Ishikawa (cell line): ENCODE measurements at regions not wholly inside any gene's neighbourhood (a gene's known extent, or its start where the extent isn't known, plus 50 kb on each side); places are given as distances from the start of the nearest gene placed in this dataset.

Source experiments
- CEBPB ChIP-seq: IDR thresholded peaks from 2 replicates; pipeline ENCODE4 v1.6.1; 2012
- CREB1 ChIP-seq: IDR thresholded peaks from 2 replicates; pipeline ENCODE4 v1.6.1; 2012; ENCODE audit warnings: low read depth
- EGR1 ChIP-seq: IDR thresholded peaks from 2 replicates; pipeline ENCODE4 v1.6.1; 2012
- EP300 ChIP-seq: IDR thresholded peaks from 2 replicates; pipeline ENCODE4 v1.6.1; 2012; ENCODE audit warnings: borderline replicate concordance
- FOXM1 ChIP-seq: IDR thresholded peaks from 2 replicates; pipeline ENCODE4 v1.6.1; 2012; ENCODE audit warnings: low read depth, borderline replicate concordance
- MAX ChIP-seq: IDR thresholded peaks from 2 replicates; pipeline ENCODE4 v1.6.1; 2012
- NFIC ChIP-seq: IDR thresholded peaks from 2 replicates; pipeline ENCODE4 v1.6.1; 2012
- RAD21 ChIP-seq: IDR thresholded peaks from 2 replicates; pipeline ENCODE4 v1.6.1; 2012; ENCODE audit warnings: low read depth
- REST ChIP-seq: IDR thresholded peaks from 2 replicates; pipeline ENCODE4 v1.6.1; 2012; ENCODE audit warnings: low read depth, mild to moderate bottlenecking
- TAF1 ChIP-seq: IDR thresholded peaks from 2 replicates; pipeline ENCODE4 v1.6.1; 2012; ENCODE audit warnings: low read depth, mild to moderate bottlenecking
- TEAD4 ChIP-seq: IDR thresholded peaks from 2 replicates; pipeline ENCODE4 v1.6.1; 2012
- YY1 ChIP-seq: IDR thresholded peaks from 2 replicates; pipeline ENCODE4 v1.6.1; 2012; ENCODE audit warnings: low read depth
- ZBTB7A ChIP-seq: IDR thresholded peaks from 2 replicates; pipeline ENCODE4 v1.6.1; 2012; ENCODE audit warnings: low read depth
- TF ChIP-seq, protein P1 (sequence below): IDR thresholded peaks from 2 replicates; pipeline ENCODE4 v1.6.1; 2012

DNA sequence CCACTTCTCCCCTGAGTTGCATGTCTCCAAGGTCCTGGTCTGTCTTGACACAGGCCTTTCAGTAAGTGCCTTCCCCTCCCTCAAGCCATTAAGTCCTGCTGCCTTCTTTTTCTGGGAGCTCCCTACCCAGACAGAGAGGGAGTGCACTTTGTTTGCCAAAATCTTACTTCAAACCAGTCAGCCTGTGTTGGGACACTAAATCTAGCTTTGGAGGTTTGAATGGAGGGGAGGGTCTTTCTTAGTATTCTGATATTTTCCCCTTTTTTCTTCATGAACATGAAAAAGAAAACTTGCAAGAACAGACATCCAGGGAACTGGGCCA is 170.7 kb upstream of the PMEPA1 start:
- TF ChIP-seq TAF1, result no peak
- TF ChIP-seq REST, result no peak
- no peak for TF ChIP-seq CEBPB
- no peak for TF ChIP-seq YY1
- TF ChIP-seq, protein P1, sequence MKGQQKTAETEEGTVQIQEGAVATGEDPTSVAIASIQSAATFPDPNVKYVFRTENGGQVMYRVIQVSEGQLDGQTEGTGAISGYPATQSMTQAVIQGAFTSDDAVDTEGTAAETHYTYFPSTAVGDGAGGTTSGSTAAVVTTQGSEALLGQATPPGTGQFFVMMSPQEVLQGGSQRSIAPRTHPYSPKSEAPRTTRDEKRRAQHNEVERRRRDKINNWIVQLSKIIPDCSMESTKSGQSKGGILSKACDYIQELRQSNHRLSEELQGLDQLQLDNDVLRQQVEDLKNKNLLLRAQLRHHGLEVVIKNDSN, result no peak
- TF ChIP-seq FOXM1, result no peak
- no peak for TF ChIP-seq EGR1
- TF ChIP-seq EP300, result no peak
- no peak for TF ChIP-seq ZBTB7A
- no peak for TF ChIP-seq TEAD4
- no peak for TF ChIP-seq CREB1
- TF ChIP-seq RAD21, result no peak
- TF ChIP-seq MAX, result no peak
- no peak for TF ChIP-seq NFIC
